ENCODE measurements at regions not wholly inside any gene's neighbourhood (a gene's known extent, or its start where the extent isn't known, plus 50 kb on each side); places are given as distances from the start of the nearest gene placed in this dataset.

DNA sequence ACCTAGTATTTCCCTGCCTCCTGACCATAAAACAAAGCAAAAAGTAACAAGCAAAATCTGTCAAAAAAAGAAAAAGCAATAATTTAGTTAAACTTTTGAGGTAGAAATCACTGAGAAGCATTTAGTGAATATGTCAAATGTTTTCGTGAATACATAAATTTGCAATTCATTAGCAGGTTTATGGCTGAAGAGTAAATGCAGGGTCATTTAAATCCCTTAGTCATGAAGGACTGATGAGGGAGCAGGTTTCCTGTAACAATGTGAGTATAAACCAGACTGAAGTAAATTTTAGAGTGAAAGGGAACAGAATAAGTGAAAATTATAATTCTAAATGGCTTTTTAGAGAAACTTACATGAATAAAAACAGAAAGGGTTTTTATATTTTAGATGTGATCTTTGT lies 313.5 kb upstream of the MANEA start:
- Histone ChIP-seq H3K9me3 (peaks cover 0 to 2% of the 10 kb centered on the region in 2 donors), H3K4me1 (no peaks in the 10 kb centered on the region), H3K4me3 (no peak overlapping the region), H3K27me3 (no peaks in the 10 kb centered on the region), H3K27ac (no peak overlapping the region), H3K36me3 (no peaks in the 10 kb centered on the region)
- DNase-seq (no peak), ATAC-seq (no peak)
- TF ChIP-seq, protein P1, sequence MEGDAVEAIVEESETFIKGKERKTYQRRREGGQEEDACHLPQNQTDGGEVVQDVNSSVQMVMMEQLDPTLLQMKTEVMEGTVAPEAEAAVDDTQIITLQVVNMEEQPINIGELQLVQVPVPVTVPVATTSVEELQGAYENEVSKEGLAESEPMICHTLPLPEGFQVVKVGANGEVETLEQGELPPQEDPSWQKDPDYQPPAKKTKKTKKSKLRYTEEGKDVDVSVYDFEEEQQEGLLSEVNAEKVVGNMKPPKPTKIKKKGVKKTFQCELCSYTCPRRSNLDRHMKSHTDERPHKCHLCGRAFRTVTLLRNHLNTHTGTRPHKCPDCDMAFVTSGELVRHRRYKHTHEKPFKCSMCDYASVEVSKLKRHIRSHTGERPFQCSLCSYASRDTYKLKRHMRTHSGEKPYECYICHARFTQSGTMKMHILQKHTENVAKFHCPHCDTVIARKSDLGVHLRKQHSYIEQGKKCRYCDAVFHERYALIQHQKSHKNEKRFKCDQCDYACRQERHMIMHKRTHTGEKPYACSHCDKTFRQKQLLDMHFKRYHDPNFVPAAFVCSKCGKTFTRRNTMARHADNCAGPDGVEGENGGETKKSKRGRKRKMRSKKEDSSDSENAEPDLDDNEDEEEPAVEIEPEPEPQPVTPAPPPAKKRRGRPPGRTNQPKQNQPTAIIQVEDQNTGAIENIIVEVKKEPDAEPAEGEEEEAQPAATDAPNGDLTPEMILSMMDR (IDR thresholded peaks at IDR 0.05) = no peak
- intact Hi-C loops (cut with DNase I) = no loop called here

GRCh38 chr6:95266537-95267258 lies 310.6 kb upstream of the MANEA start:
- peaks cover 0 to 2% of the 10 kb centered on the region in 2 donors for H3K9me3 ChIP-seq
- intact Hi-C loops (cut with DNase I) = no loop called here
- no peak overlapping the region for H3K4me3 ChIP-seq
- no peaks in the 10 kb centered on the region for H3K27me3 ChIP-seq
- H3K4me1 ChIP-seq = no peaks in the 10 kb centered on the region
- TF ChIP-seq, protein P1 (IDR thresholded peaks at IDR 0.05) = no peak
- H3K36me3 ChIP-seq = no peaks in the 10 kb centered on the region
- ATAC-seq (no peak), DNase-seq (no peak)
- no peak overlapping the region for H3K27ac ChIP-seq

- no peaks in the 10 kb centered on the region for H3K36me3 ChIP-seq
- ATAC-seq (no peak), DNase-seq (no peak)
- no peaks in the 10 kb centered on the region for H3K9me3 ChIP-seq
- no peaks in the 10 kb centered on the region for H3K4me1 ChIP-seq
- intact Hi-C loops (cut with DNase I) = no loop called here
- H3K4me3 ChIP-seq = no peak overlapping the region
- TF ChIP-seq, protein P1 (IDR thresholded peaks at IDR 0.05) = no peak
- H3K27ac ChIP-seq = no peak overlapping the region
- H3K27me3 ChIP-seq = no peaks in the 10 kb centered on the region
These were observed 302.6 kb upstream of the MANEA start for GRCh38 chr6:95274686-95275235.

- intact Hi-C loops (cut with DNase I) = no loop called here
- DNase-seq (no peak), ATAC-seq (no peak)
- Histone ChIP-seq H3K27ac (no peak overlapping the region), H3K27me3 (no peaks in the 10 kb centered on the region), H3K9me3 (no peaks in the 10 kb centered on the region), H3K4me1 (no peaks in the 10 kb centered on the region), H3K4me3 (no peak overlapping the region), H3K36me3 (no peaks in the 10 kb centered on the region)
- TF ChIP-seq, protein P1 (IDR thresholded peaks at IDR 0.05) = no peak
These were observed 297.7 kb upstream of the MANEA start for GRCh38 chr6:95279616-95280015.

GRCh38 chr6:95280686-95281273 lies 296.6 kb upstream of the MANEA start:
- Histone ChIP-seq H3K36me3 (no peaks in the 10 kb centered on the region), H3K9me3 (no peaks in the 10 kb centered on the region), H3K27me3 (no peaks in the 10 kb centered on the region), H3K27ac (no peak overlapping the region), H3K4me3 (no peak overlapping the region), H3K4me1 (no peaks in the 10 kb centered on the region)
- DNase-seq = no peak
- no peak for ATAC-seq
- intact Hi-C loops (cut with DNase I) = no loop called here
- TF ChIP-seq, protein P1 (IDR thresholded peaks at IDR 0.05) = no peak
